ENCODE measurements at regions not wholly inside any gene's neighbourhood (a gene's known extent, or its start where the extent isn't known, plus 50 kb on each side); places are given as distances from the start of the nearest gene placed in this dataset.

DNA sequence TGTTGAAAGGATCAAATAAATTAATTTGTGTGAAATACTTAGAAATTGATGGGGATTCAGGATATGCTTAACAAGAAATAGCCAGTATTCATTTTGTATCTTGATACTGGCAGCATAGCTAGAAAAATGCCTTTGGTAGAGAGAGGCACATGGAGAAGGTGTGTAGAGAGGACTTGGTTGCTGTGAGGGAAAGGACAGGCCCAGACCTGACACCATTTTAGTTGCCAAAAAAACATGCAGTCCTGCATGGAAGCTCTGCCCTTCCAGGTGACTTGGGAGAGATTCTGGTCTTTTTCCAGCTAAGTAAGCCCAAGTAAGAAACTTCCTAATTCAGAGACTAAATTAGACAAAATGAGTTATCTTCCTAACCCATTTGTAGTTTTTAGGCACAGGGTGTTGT lies 335.0 kb downstream of the RFC3 start:
- H3K4me3 ChIP-seq = peak overlapping the region; percentile 42
- TF ChIP-seq, protein P1, sequence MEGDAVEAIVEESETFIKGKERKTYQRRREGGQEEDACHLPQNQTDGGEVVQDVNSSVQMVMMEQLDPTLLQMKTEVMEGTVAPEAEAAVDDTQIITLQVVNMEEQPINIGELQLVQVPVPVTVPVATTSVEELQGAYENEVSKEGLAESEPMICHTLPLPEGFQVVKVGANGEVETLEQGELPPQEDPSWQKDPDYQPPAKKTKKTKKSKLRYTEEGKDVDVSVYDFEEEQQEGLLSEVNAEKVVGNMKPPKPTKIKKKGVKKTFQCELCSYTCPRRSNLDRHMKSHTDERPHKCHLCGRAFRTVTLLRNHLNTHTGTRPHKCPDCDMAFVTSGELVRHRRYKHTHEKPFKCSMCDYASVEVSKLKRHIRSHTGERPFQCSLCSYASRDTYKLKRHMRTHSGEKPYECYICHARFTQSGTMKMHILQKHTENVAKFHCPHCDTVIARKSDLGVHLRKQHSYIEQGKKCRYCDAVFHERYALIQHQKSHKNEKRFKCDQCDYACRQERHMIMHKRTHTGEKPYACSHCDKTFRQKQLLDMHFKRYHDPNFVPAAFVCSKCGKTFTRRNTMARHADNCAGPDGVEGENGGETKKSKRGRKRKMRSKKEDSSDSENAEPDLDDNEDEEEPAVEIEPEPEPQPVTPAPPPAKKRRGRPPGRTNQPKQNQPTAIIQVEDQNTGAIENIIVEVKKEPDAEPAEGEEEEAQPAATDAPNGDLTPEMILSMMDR (IDR thresholded peaks at IDR 0.05) = no peak
- peak overlapping the region; percentile 61 to 84 for H3K27ac ChIP-seq
- DNase-seq (ENCODE audit: low spot score) = no peak

GRCh38 chr13:34153428-34154180 lies 335.7 kb downstream of the RFC3 start:
- DNase-seq (ENCODE audit: low spot score) = no peak
- Histone ChIP-seq H3K4me3 (peak overlapping the region; percentile 42), H3K27ac (peak overlapping the region; percentile 61 to 84)
- TF ChIP-seq, protein P1 (IDR thresholded peaks at IDR 0.05) = no peak

- TF ChIP-seq, protein P1 (IDR thresholded peaks at IDR 0.05) = no peak
- H3K27ac ChIP-seq = peak overlapping the region; percentile 75 to 86
- no peak for DNase-seq (ENCODE audit: low spot score)
- H3K4me3 ChIP-seq = no peak overlapping the region
These were observed 338.1 kb downstream of the RFC3 start for GRCh38 chr13:34155931-34156607.

DNA sequence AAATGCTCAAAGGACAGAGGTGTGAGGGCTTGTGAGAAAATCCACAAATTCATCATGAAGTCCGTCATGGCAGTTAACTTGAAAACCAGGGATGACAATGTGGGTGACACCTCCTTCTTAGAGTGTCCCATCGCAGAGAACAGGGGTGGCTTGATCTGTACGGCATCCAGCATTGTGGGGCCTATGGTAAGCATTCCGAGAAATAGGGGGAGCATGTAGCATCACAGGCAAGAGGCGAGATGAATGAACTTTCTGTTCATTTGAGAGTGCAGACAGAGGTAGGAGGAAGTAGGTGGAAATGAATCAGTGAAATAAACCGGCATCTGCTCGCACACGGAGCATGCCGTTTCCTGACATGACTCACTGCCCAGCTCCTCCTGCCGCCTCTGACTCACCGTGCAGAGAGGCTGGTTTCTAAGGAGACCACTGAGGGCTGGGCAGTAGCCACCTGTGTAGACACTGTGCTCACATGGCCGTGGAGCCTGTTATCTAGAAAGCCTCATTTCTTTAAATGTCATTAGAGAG lies 339.0 kb downstream of the RFC3 start:
- H3K27ac ChIP-seq = peak overlapping the region; percentile 75 to 86
- DNase-seq (ENCODE audit: low spot score) = peak; percentile 89
- TF ChIP-seq, protein P1 (IDR thresholded peaks at IDR 0.05) = no peak
- peak overlapping the region; percentile 6 for H3K4me3 ChIP-seq

GRCh38 chr13:34159946-34160345 lies 342.0 kb downstream of the RFC3 start:
- DNase-seq (ENCODE audit: low spot score) = no peak
- TF ChIP-seq, protein P1 (IDR thresholded peaks at IDR 0.05) = no peak
- Histone ChIP-seq H3K27ac (peak overlapping the region in 1 of 2 donors; percentile 27), H3K4me3 (no peak overlapping the region)

DNA sequence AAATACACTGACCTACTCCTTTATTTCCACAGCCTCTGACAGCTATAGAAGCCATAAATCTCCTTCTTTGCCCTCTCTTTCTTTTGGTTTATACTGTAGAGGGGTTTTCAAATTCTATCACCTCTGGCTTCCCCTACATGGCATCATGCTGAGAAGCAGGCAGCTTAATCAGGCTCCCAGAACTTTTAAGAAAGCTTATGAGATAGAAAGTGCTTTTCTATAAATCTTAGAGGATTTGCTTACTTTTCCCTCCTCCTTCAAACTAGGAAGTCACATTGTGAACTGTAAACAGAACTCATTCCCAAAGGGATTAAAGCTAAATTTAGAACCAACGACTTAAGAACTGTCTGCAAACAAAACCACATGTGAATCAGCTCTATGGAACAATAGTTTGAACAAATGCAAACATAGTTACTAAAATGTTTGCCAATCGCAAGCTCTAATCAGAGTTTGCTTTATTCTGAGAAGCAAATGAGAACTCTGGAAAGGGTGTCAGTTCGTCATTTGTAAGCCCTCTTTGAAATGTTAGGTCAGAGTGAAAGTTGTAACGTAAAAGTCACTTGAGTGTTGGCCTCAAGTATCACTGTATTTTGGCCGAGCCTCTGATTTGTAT lies 344.1 kb downstream of the RFC3 start:
- no peak for DNase-seq (ENCODE audit: low spot score)
- TF ChIP-seq, protein P1 (IDR thresholded peaks at IDR 0.05) = no peak
- Histone ChIP-seq H3K27ac (peak overlapping the region; percentile 68 to 90), H3K4me3 (peak overlapping the region; percentile 31)

All from coronary artery (tissue), 2 donors.